ENCODE measurements at regions not wholly inside any gene's neighbourhood (a gene's known extent, or its start where the extent isn't known, plus 50 kb on each side); places are given as distances from the start of the nearest gene placed in this dataset.

GRCh38 chr3:140859592-140860336, 81.9 kb upstream of the SLC25A36 start:
- no peak for TF ChIP-seq ZFP3 (CRISPR knock-in tag; IDR thresholded peaks at IDR 0.05)
- no peak for TF ChIP-seq RARB (CRISPR knock-in tag; IDR thresholded peaks at IDR 0.05)
- TF ChIP-seq BACH2 (CRISPR knock-in tag; IDR thresholded peaks at IDR 0.05; ENCODE audit: borderline replicate concordance): no peak
- TF ChIP-seq OSR1 (CRISPR knock-in tag; IDR thresholded peaks at IDR 0.05): no peak
- no peak for TF ChIP-seq ZFP30 (CRISPR knock-in tag; IDR thresholded peaks at IDR 0.05)
- TF ChIP-seq, protein P1, sequence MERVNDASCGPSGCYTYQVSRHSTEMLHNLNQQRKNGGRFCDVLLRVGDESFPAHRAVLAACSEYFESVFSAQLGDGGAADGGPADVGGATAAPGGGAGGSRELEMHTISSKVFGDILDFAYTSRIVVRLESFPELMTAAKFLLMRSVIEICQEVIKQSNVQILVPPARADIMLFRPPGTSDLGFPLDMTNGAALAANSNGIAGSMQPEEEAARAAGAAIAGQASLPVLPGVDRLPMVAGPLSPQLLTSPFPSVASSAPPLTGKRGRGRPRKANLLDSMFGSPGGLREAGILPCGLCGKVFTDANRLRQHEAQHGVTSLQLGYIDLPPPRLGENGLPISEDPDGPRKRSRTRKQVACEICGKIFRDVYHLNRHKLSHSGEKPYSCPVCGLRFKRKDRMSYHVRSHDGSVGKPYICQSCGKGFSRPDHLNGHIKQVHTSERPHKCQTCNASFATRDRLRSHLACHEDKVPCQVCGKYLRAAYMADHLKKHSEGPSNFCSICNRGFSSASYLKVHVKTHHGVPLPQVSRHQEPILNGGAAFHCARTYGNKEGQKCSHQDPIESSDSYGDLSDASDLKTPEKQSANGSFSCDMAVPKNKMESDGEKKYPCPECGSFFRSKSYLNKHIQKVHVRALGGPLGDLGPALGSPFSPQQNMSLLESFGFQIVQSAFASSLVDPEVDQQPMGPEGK (CRISPR knock-in tag; IDR thresholded peaks at IDR 0.05; ENCODE audit: borderline replicate concordance): no peak

Data from SK-N-SH treated with all-trans-retinoic acid at 6 μM for 48 hours (cell line).